ENCODE measurements at regions not wholly inside any gene's neighbourhood (a gene's known extent, or its start where the extent isn't known, plus 50 kb on each side); places are given as distances from the start of the nearest gene placed in this dataset.

GRCh38 chr11:30174265-30175020, 56.4 kb upstream of the FSHB start:
- no peak for TF ChIP-seq CTCF (conservative IDR thresholded peaks at IDR 0.05; ENCODE audit: low read length)
- peak; percentile 25 for DNase-seq (ENCODE audit: low read depth)
- H3K4me3 ChIP-seq (ENCODE audit: low read length): no peak overlapping the region

Measured in AG10803 (cell line).